A673 (cell line): ENCODE measurements at regions not wholly inside any gene's neighbourhood (a gene's known extent, or its start where the extent isn't known, plus 50 kb on each side); places are given as distances from the start of the nearest gene placed in this dataset.

Experiments
- CTCF ChIP-seq: fragments of 300-800, 200-600 bp; sonication (generic); conservative IDR thresholded peaks from 2 replicates; pipeline ENCODE4 v1.5.1; 2017; ENCODE audit warnings: low read depth, mild to moderate bottlenecking, antibody characterized with exemption, low read length, moderate library complexity, mixed read lengths
- EZH2 ChIP-seq: fragments of 200-600 bp; sonication (generic); IDR thresholded peaks from 2 replicates; pipeline ENCODE4 v1.6.1; 2017; ENCODE audit warnings: borderline replicate concordance, low read depth, mild to moderate bottlenecking, mixed read lengths, antibody characterized with exemption, low read length; ENCODE audit not compliant: poor library complexity, severe bottlenecking

- TF ChIP-seq CTCF (no peak), EZH2 (no peak)
Observed at GRCh38 chr4:89661173-89661899, 175.6 kb downstream of the SNCA start.
